Skeletal muscle tissue (tissue), 3 donors: ENCODE measurements at regions not wholly inside any gene's neighbourhood (a gene's known extent, or its start where the extent isn't known, plus 50 kb on each side); places are given as distances from the start of the nearest gene placed in this dataset.

Experiments used
- H3K27ac ChIP-seq: one replicate; pipeline ENCODE4 v1.7.0; 2013; ENCODE audit warnings: mild to moderate bottlenecking, low read depth, low read length, inconsistent platforms
- H3K27me3 ChIP-seq, 3 donors: one replicate each; pipeline ENCODE4 v1.7.0; 2013; ENCODE audit warnings: low read length in 3 of 3; ENCODE audit not compliant: control insufficient read depth in 3 of 3, insufficient read depth in 3 of 3
- H3K36me3 ChIP-seq, 3 donors: one replicate each; pipeline ENCODE4 v1.7.0; 2013; ENCODE audit warnings: low read length in 3 of 3; ENCODE audit not compliant: control insufficient read depth in 3 of 3, insufficient read depth in 3 of 3
- H3K4me1 ChIP-seq, 3 donors: one replicate each; pipeline ENCODE4 v1.7.0; 2013; ENCODE audit warnings: low read length in 3 of 3, mild to moderate bottlenecking in 3 of 3; ENCODE audit not compliant: control insufficient read depth in 3 of 3, insufficient read depth in 3 of 3
- H3K4me3 ChIP-seq, 3 donors: one replicate each; pipeline ENCODE4 v1.7.0; 2013; ENCODE audit warnings: low read length in 3 of 3
- H3K9ac ChIP-seq, 3 donors: one replicate each; pipeline ENCODE4 v1.7.0; 2013; ENCODE audit warnings: low read length in 3 of 3, mild to moderate bottlenecking in 3 of 3, moderate library complexity in 2 of 3, low read depth in 1 of 3
- H3K9me3 ChIP-seq, 3 donors: one replicate each; pipeline ENCODE4 v1.7.0; 2013; ENCODE audit warnings: low read length in 3 of 3; ENCODE audit not compliant: control insufficient read depth in 3 of 3
- donor health status: Osteomylitis.

DNA sequence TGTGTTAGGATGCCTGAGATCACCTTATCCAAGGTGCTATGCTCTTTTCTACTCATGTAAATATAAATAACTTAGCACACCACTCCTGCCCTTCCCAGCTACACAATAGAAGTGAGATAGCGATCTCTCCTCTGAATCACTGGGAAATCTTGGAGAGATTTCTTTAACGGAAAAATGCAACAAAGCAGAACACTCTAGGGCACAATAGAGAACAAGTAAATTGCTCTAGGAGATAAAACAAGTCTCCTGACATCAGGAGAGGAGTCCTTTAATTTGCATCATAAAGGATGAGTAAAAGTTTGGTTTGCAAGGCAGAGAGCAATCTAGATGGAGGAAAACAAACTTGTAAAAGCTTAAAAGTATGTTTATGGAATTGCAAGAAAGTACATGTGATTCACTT lies 224.1 kb downstream of the PAX3 start:
- no peak overlapping the region for H3K4me3 ChIP-seq
- peaks cover 0 to 4% (median 0%) of the 10 kb centered on the region in 3 donors for H3K4me1 ChIP-seq
- H3K27ac ChIP-seq = no peak overlapping the region
- no peaks in the 10 kb centered on the region for H3K36me3 ChIP-seq
- H3K9ac ChIP-seq = no peak overlapping the region
- no peaks in the 10 kb centered on the region for H3K9me3 ChIP-seq
- H3K27me3 ChIP-seq = no peaks in the 10 kb centered on the region

DNA sequence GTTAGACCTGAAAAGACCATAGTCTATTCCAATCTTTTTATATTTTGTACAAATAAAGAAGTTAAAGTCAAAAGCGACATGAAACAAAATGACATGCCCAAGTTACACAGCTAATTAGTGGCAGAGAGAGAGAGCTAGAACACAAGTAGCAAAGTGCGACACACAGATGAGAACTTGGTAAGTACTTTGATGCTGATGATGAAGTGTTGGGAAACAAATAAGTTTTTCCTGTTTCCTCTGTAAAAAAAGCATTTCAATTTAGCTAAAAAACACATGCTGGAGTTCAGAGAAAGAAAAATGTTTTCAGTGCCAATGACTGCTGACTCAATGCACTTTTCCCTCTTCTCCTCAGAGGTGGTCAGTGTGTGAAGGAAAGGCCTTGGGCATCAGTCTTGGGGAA lies 226.9 kb downstream of the PAX3 start:
- Histone ChIP-seq H3K4me1 (peaks cover 0 to under 1% (median 0%) of the 10 kb centered on the region in 3 donors), H3K27me3 (no peaks in the 10 kb centered on the region), H3K36me3 (no peaks in the 10 kb centered on the region), H3K27ac (no peak overlapping the region), H3K9ac (no peak overlapping the region), H3K9me3 (no peaks in the 10 kb centered on the region), H3K4me3 (no peak overlapping the region)

- Histone ChIP-seq H3K27ac (no peak overlapping the region), H3K4me1 (no peaks in the 10 kb centered on the region), H3K9ac (no peak overlapping the region), H3K9me3 (no peaks in the 10 kb centered on the region), H3K27me3 (no peaks in the 10 kb centered on the region), H3K36me3 (no peaks in the 10 kb centered on the region), H3K4me3 (no peak overlapping the region)
These were observed 234.5 kb downstream of the PAX3 start for GRCh38 chr2:222064286-222064685.

- H3K36me3 ChIP-seq = no peaks in the 10 kb centered on the region
- no peak overlapping the region for H3K27ac ChIP-seq
- no peak overlapping the region for H3K9ac ChIP-seq
- peaks cover 0 to 6% (median 0%) of the 10 kb centered on the region in 3 donors for H3K4me1 ChIP-seq
- no peak overlapping the region for H3K4me3 ChIP-seq
- H3K27me3 ChIP-seq = peaks cover 2 to 3% (median 3%) of the 10 kb centered on the region in 3 donors
- no peaks in the 10 kb centered on the region for H3K9me3 ChIP-seq
These were observed 239.9 kb downstream of the PAX3 start for GRCh38 chr2:222058819-222059445.

DNA sequence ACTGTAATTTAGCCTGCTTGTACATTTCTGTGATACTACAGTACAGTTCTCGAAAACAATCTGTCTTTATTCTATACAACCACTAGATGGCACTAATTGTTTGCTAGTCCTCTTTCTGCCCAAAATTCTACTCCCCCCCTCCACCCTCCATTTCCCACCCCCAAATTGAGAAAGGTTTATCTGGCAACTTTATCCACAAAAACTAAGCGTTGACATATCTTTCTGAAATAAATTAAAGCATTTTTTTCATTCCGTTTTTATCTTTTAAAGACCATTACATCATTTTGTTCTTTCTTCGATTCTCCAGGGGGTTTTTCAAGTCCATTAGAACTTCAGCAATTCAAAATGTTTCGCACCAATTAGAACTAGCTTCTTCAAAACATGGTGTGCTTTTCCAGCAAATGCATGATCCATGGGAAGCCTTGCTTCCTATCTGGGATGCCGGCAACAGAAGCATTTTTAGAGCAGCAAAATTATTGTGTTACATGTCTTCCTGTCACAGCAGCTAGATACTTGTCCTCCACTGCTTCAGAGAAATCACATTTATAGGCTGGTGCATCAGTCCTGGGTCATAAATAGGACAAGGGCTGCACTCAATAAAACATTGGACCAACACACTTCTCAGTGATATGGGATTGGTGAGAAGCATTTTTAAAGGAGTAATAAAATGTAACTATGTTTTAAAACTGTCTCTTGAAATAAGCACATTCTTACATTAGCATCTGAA lies 241.3 kb downstream of the PAX3 start:
- H3K9me3 ChIP-seq = no peaks in the 10 kb centered on the region
- peaks cover 4 to 9% (median 8%) of the 10 kb centered on the region in 3 donors for H3K27me3 ChIP-seq
- H3K27ac ChIP-seq = no peak overlapping the region
- H3K36me3 ChIP-seq = no peaks in the 10 kb centered on the region
- no peak overlapping the region for H3K9ac ChIP-seq
- no peak overlapping the region for H3K4me3 ChIP-seq
- H3K4me1 ChIP-seq = peaks cover 0 to 6% (median 0%) of the 10 kb centered on the region in 3 donors

DNA sequence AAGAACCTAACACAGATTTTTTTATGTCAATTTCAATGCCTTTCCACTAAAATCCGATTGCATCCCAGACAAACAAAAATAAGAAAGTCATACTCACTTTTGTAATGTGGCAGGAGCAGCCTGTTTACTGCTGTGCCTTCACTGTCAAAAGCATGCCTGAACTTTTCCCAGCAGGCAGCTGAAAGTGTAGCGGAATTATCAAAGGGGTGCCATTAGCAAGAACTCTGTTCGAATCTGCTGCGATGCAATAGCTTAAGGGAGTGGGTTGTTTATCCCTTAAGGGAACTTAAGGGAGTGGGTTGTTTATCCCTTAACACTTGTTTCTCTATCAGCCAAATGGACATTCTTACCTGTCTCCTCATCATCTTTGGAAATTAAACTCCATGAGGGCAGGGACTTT lies 243.5 kb downstream of the PAX3 start:
- H3K9ac ChIP-seq = no peak overlapping the region
- H3K36me3 ChIP-seq = no peaks in the 10 kb centered on the region
- no peak overlapping the region for H3K27ac ChIP-seq
- H3K4me3 ChIP-seq = no peak overlapping the region
- H3K9me3 ChIP-seq = no peaks in the 10 kb centered on the region
- peaks cover 9 to 15% (median 10%) of the 10 kb centered on the region in 3 donors for H3K27me3 ChIP-seq
- peaks cover 0 to 6% (median 0%) of the 10 kb centered on the region in 3 donors for H3K4me1 ChIP-seq

DNA sequence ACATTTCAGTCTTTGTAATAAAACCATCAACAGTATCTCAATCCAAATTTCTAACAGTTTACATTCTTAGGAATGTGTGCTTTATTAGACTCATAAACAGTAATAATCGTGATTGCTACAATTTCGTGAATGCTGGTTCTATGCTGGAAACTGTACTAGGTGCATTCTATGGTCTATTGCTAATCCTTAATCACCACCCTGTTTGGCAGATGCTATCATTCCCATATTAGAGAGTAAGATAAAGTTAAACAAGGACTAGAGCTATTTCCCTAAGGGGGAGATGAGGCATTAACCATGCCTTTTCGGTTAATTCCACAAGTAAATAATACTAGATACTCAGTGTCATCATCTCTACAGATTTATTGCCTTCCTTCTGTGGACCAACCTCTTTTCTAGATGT lies 244.0 kb downstream of the PAX3 start:
- Histone ChIP-seq H3K27me3 (peaks cover 11 to 20% (median 14%) of the 10 kb centered on the region in 3 donors), H3K9me3 (no peaks in the 10 kb centered on the region), H3K4me3 (no peak overlapping the region), H3K4me1 (peaks cover 0 to 6% (median 0%) of the 10 kb centered on the region in 3 donors), H3K36me3 (no peaks in the 10 kb centered on the region), H3K9ac (no peak overlapping the region), H3K27ac (no peak overlapping the region)

- H3K27ac ChIP-seq = no peak overlapping the region
- H3K9ac ChIP-seq = no peak overlapping the region
- H3K9me3 ChIP-seq = no peaks in the 10 kb centered on the region
- no peaks in the 10 kb centered on the region for H3K4me1 ChIP-seq
- H3K36me3 ChIP-seq = no peaks in the 10 kb centered on the region
- H3K4me3 ChIP-seq = no peak overlapping the region
- peaks cover 8 to 23% (median 14%) of the 10 kb centered on the region in 3 donors for H3K27me3 ChIP-seq
These were observed 245.8 kb downstream of the PAX3 start for GRCh38 chr2:222052934-222053367.

- no peak overlapping the region for H3K27ac ChIP-seq
- no peaks in the 10 kb centered on the region for H3K4me1 ChIP-seq
- peaks cover 8 to 23% (median 14%) of the 10 kb centered on the region in 3 donors for H3K27me3 ChIP-seq
- no peaks in the 10 kb centered on the region for H3K9me3 ChIP-seq
- H3K36me3 ChIP-seq = no peaks in the 10 kb centered on the region
- no peak overlapping the region for H3K4me3 ChIP-seq
- H3K9ac ChIP-seq = no peak overlapping the region
These were observed 247.8 kb downstream of the PAX3 start for GRCh38 chr2:222050981-222051380.

- no peaks in the 10 kb centered on the region for H3K4me1 ChIP-seq
- H3K9ac ChIP-seq = no peak overlapping the region
- no peak overlapping the region for H3K27ac ChIP-seq
- no peaks in the 10 kb centered on the region for H3K36me3 ChIP-seq
- H3K27me3 ChIP-seq = peaks cover 8 to 23% (median 11%) of the 10 kb centered on the region in 3 donors
- no peak overlapping the region for H3K4me3 ChIP-seq
- H3K9me3 ChIP-seq = no peaks in the 10 kb centered on the region
These were observed 248.9 kb downstream of the PAX3 start for GRCh38 chr2:222049946-222050345.
